H1 (cell line): ENCODE measurements at regions not wholly inside any gene's neighbourhood (a gene's known extent, or its start where the extent isn't known, plus 50 kb on each side); places are given as distances from the start of the nearest gene placed in this dataset.

Experiments
- BCL11A ChIP-seq, 2 experiments: IDR thresholded peaks; one replicate each; pipeline ENCODE4 v1.6.1; 2011; ENCODE audit warnings: low read depth in 2 of 2, low read length in 2 of 2, mild to moderate bottlenecking in 2 of 2
- CHD1 ChIP-seq: IDR thresholded peaks from 2 replicates; pipeline ENCODE4 v1.6.1; 2012; ENCODE audit warnings: low read depth, low read length, improper control_type of control experiment
- EP300 ChIP-seq, 2 experiments: IDR thresholded peaks; 1 replicate in 1 of 2; 2 replicates in 1 of 2; pipeline ENCODE4 v1.6.1; 2011 to 2012; ENCODE audit warnings: low read depth in 2 of 2, low read length in 2 of 2, mild to moderate bottlenecking in 2 of 2, borderline replicate concordance in 1 of 2, inconsistent platforms in 1 of 2, moderate library complexity in 1 of 2
- GABPA ChIP-seq: IDR thresholded peaks from 2 replicates; pipeline ENCODE4 v1.6.1; 2011; ENCODE audit warnings: mild to moderate bottlenecking, low read length, moderate library complexity, borderline replicate concordance; ENCODE audit not compliant: insufficient read depth
- SIN3A ChIP-seq, 2 experiments: IDR thresholded peaks in 1 of 2; conservative IDR thresholded peaks in 1 of 2; 2 replicates each; pipeline ENCODE4 v1.6.1; 2011 to 2012; ENCODE audit warnings: low read length in 2 of 2, improper control_type of control experiment in 1 of 2, low read depth in 1 of 2, mild to moderate bottlenecking in 1 of 2
- TF ChIP-seq, protein P1 (sequence below), 3 experiments: IDR thresholded peaks; 1 replicate in 2 of 3; 2 replicates in 1 of 3; pipeline versions ENCODE4 v1.5.1 to v1.6.1; 2011; ENCODE audit warnings: low read length in 3 of 3, mild to moderate bottlenecking in 3 of 3, inconsistent platforms in 2 of 3, low read depth in 1 of 3, moderate library complexity in 1 of 3; ENCODE audit not compliant: insufficient read depth in 1 of 3; ENCODE audit errors: control extremely low read depth in 1 of 3

DNA sequence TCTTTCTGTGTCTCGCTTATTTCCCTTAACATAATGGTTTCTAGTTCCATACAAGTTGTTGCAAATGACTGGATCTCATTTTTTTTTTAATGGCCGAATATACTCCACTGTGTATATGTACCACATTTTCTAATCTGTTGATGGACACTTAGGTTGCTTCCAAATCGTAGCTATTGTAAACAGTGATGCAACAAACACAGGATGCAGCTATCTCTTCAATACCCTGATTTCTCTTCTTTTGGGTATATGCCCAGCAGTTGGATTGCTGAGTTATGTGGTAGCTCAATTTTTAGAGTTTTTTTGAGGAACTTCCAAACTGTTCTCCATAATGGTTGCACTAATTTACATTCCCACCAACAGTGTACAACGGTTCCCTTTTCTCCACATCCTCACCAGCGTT is 100.4 kb upstream of the CHORDC1 start (continued):
- no peak for TF ChIP-seq SIN3A (conservative IDR thresholded peaks at IDR 0.05 in 1 of 2, IDR thresholded peaks at IDR 0.05 in 1 of 2; ENCODE audit: low read depth in 1 of 2, low read length in 2 of 2)
- TF ChIP-seq GABPA = no peak
- TF ChIP-seq, protein P1, sequence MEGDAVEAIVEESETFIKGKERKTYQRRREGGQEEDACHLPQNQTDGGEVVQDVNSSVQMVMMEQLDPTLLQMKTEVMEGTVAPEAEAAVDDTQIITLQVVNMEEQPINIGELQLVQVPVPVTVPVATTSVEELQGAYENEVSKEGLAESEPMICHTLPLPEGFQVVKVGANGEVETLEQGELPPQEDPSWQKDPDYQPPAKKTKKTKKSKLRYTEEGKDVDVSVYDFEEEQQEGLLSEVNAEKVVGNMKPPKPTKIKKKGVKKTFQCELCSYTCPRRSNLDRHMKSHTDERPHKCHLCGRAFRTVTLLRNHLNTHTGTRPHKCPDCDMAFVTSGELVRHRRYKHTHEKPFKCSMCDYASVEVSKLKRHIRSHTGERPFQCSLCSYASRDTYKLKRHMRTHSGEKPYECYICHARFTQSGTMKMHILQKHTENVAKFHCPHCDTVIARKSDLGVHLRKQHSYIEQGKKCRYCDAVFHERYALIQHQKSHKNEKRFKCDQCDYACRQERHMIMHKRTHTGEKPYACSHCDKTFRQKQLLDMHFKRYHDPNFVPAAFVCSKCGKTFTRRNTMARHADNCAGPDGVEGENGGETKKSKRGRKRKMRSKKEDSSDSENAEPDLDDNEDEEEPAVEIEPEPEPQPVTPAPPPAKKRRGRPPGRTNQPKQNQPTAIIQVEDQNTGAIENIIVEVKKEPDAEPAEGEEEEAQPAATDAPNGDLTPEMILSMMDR (IDR thresholded peaks at IDR 0.05; ENCODE audit: control extremely low read depth in 1 of 3, insufficient read depth in 1 of 3, low read depth in 1 of 3, low read length in 3 of 3) = no peak
- no peak for TF ChIP-seq EP300 (IDR thresholded peaks at IDR 0.05; ENCODE audit: borderline replicate concordance in 1 of 2, low read depth in 2 of 2, low read length in 2 of 2)
- TF ChIP-seq BCL11A (IDR thresholded peaks at IDR 0.05; ENCODE audit: low read depth in 2 of 2, low read length in 2 of 2) = no peak
- TF ChIP-seq CHD1 = no peak
